OCI-LY3 (cell line): ENCODE measurements at regions not wholly inside any gene's neighbourhood (a gene's known extent, or its start where the extent isn't known, plus 50 kb on each side); places are given as distances from the start of the nearest gene placed in this dataset.

Experiments
- CTCF ChIP-seq: fragments of 200-600, 300-600 bp; sonication (generic); IDR thresholded peaks from 2 replicates; pipeline ENCODE4 v1.5.1; 2014; ENCODE audit warnings: antibody characterized with exemption, low read length, low read depth
- EZH2phosphoT487 ChIP-seq: fragments of 200-600 bp; shearing (Covaris generic); IDR thresholded peaks from 2 replicates; pipeline ENCODE4 v1.6.1; 2018; ENCODE audit warnings: antibody characterized with exemption, mixed run types, low read depth

DNA sequence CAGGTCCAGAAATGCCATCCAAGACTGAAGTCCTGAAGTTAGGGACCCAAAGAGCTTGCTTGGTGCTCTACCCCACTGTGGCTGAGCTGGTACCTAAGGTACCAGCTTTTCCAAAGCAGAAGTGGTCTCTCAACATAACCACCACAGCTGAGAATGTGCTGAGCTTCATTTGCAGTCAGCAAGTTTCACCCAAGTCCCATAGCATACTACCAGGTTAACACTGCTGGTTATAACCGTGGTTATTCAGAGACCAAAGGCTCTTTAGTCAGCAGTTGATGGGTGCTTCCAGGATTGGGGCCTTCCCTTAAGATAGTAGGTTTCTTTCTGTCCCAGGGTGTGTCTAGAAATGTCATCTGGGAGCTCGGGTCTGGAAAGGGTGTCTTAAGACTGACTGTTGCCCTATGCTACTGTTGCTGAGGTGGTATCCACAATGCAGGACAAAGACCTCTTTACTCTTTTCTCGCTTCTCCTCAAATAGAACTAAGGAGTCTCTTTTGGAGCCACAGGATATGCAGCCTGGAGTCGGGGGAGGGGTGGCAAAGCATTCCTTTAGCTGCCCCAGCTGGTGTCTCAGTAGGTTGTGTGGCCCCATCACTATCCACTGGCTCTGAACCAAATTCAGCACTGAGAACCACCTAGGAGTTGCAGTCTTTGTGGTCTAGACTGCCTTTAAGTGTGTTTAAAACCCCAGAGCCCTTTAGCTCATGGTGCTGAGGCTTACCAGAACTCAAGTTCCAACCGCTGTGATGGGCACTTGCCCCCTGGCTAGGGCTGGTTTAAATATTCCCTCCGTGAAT lies 354.9 kb upstream of the SEMA3C start:
- no peak for TF ChIP-seq CTCF
- no peak for TF ChIP-seq EZH2phosphoT487
